Panc1 (cell line): ENCODE measurements at regions not wholly inside any gene's neighbourhood (a gene's known extent, or its start where the extent isn't known, plus 50 kb on each side); places are given as distances from the start of the nearest gene placed in this dataset.

Source experiments
- ATAC-seq: fragments of 200-7000 bp; cut with Tn5 transposase; 2 replicates; pipeline ENCODE4 v1.9.1; 2020; ENCODE audit warnings: mild to moderate bottlenecking, moderate library complexity
- BruUV-seq: library from RNA; stranded (reverse); fragments of 400-500 nt; replicated peaks from 2 replicates; lab custom pipeline; 2021; lab: Mats Ljungman, UMichigan
- CTCF ChIA-PET: fragments of 300-600 bp; sonication (Branson Sonifier 250); formaldehyde crosslinking; loops from one replicate; lab custom pipeline; 2022; ENCODE audit warnings: antibody characterized with exemption; lab: Charles Lee
- POLR2A ChIA-PET: fragments of 300-600 bp; sonication (Branson Sonifier 250); formaldehyde crosslinking; loops from one replicate; lab custom pipeline; 2022; ENCODE audit warnings: antibody characterized with exemption; lab: Charles Lee
- DNase-seq: peaks from one replicate; pipeline ENCODE4 v3.0.0-alpha.2; 2010; ENCODE audit warnings: low read depth, low spot score
- H3K27ac ChIP-seq: 2 replicates; pipeline ENCODE4 v1.5.1; 2011; ENCODE audit warnings: mild to moderate bottlenecking, low read length, inconsistent platforms
- H3K27me3 ChIP-seq: fragments of 200-500 bp; sonication (Bioruptor generic); 2 replicates; pipeline ENCODE4 v1.6.0; 2014; ENCODE audit warnings: low read length, inconsistent platforms; ENCODE audit not compliant: control insufficient read depth, insufficient read depth
- H3K36me3 ChIP-seq: fragments of 200-500 bp; sonication (Bioruptor generic); 2 replicates; pipeline ENCODE4 v1.5.1; 2014; ENCODE audit warnings: inconsistent platforms, mild to moderate bottlenecking, low read length, moderate library complexity; ENCODE audit not compliant: control insufficient read depth, insufficient read depth
- H3K4me1 ChIP-seq: 2 replicates; pipeline ENCODE4 v1.5.1; 2011; ENCODE audit warnings: inconsistent platforms, mild to moderate bottlenecking, low read length, moderate library complexity; ENCODE audit not compliant: control insufficient read depth, insufficient read depth
- H3K4me3 ChIP-seq, 2 experiments: 2 replicates each; pipeline ENCODE4 v1.5.1; 2011 to 2012; ENCODE audit warnings: low read depth in 2 of 2, low read length in 2 of 2, mild to moderate bottlenecking in 2 of 2, inconsistent platforms in 1 of 2, moderate library complexity in 1 of 2
- H3K9me3 ChIP-seq: fragments of 200-500 bp; sonication (Bioruptor generic); 2 replicates; pipeline ENCODE4 v1.5.1; 2014; ENCODE audit warnings: low read depth, mild to moderate bottlenecking, inconsistent platforms, low read length, moderate library complexity; ENCODE audit not compliant: control insufficient read depth, insufficient read depth
- POLR2AphosphoS5 ChIP-seq: IDR thresholded peaks from 2 replicates; pipeline ENCODE4 v1.6.1; 2012; ENCODE audit warnings: mild to moderate bottlenecking, low read depth, low read length, moderate library complexity
- SIN3A ChIP-seq: IDR thresholded peaks from 2 replicates; pipeline ENCODE4 v1.6.1; 2012; ENCODE audit warnings: low read depth, mild to moderate bottlenecking, low read length, moderate library complexity, borderline replicate concordance; ENCODE audit not compliant: insufficient read depth
- TCF7L2 ChIP-seq: IDR thresholded peaks from 2 replicates; pipeline ENCODE4 v1.6.1; 2011; ENCODE audit warnings: mild to moderate bottlenecking, low read depth, low read length, inconsistent platforms
- in situ Hi-C: cut with HindIII; loops from 2 replicates; pipeline ENCODE4 v1.10.0; 2016; ENCODE audit warnings: low sequenced_read_pairs, low pct_unique_long_range_greater_than_20kb
- intact Hi-C: fragments of 100-400 bp; cut with micrococcal nuclease; formaldehyde crosslinking; loops from one replicate; pipeline ENCODE4 v1.10.0; 2022; ENCODE audit not compliant: unreplicated experiment
- TF ChIP-seq, protein P1 (sequence below), 2 experiments: IDR thresholded peaks; 2 replicates each; pipeline ENCODE4 v1.6.1; 2011 to 2012; ENCODE audit warnings: low read depth in 2 of 2, control low read depth in 1 of 2, low read length in 1 of 2, mild to moderate bottlenecking in 1 of 2, moderate library complexity in 1 of 2; ENCODE audit not compliant: insufficient read depth in 1 of 2
- TF ChIP-seq, protein P2 (sequence below): fragments of 450-650 bp; IDR thresholded peaks from 2 replicates; pipeline ENCODE4 v1.5.1; 2017; ENCODE audit warnings: mild to moderate bottlenecking

DNA sequence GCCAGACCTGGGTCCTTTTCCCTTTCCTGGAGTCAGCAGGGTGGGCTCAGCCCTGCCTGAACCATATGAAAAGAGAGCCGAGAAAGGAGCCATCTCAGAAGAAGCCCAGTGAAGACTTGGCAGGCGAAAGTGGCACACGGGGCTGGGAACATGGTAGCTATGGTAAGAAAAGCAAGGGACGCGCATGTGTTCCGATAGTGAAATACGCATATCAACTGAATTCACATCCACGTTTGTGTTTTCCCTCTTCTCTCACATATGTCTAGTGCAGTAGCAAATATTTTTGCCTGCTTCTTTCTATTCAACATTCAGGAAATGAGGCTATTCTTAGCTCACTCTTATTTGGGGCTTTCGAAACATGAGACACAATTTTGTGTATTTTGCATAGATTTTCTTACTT lies 54.1 kb upstream of the PEG3 start:
- CTCF ChIA-PET: no interaction called here
- no peak overlapping the region for H3K4me3 ChIP-seq
- POLR2A ChIA-PET: no interaction called here
- in situ Hi-C loops (no loop called here), intact Hi-C loops (no loop called here)
- ATAC-seq (no peak), DNase-seq (no peak)
- no peaks in the 10 kb centered on the region for H3K36me3 ChIP-seq
- H3K27me3 ChIP-seq: no peaks in the 10 kb centered on the region
- H3K4me1 ChIP-seq: no peaks in the 10 kb centered on the region
- H3K9me3 ChIP-seq: no peaks in the 10 kb centered on the region
- no TSS peak for BruUV-seq
- TF ChIP-seq, protein P1, sequence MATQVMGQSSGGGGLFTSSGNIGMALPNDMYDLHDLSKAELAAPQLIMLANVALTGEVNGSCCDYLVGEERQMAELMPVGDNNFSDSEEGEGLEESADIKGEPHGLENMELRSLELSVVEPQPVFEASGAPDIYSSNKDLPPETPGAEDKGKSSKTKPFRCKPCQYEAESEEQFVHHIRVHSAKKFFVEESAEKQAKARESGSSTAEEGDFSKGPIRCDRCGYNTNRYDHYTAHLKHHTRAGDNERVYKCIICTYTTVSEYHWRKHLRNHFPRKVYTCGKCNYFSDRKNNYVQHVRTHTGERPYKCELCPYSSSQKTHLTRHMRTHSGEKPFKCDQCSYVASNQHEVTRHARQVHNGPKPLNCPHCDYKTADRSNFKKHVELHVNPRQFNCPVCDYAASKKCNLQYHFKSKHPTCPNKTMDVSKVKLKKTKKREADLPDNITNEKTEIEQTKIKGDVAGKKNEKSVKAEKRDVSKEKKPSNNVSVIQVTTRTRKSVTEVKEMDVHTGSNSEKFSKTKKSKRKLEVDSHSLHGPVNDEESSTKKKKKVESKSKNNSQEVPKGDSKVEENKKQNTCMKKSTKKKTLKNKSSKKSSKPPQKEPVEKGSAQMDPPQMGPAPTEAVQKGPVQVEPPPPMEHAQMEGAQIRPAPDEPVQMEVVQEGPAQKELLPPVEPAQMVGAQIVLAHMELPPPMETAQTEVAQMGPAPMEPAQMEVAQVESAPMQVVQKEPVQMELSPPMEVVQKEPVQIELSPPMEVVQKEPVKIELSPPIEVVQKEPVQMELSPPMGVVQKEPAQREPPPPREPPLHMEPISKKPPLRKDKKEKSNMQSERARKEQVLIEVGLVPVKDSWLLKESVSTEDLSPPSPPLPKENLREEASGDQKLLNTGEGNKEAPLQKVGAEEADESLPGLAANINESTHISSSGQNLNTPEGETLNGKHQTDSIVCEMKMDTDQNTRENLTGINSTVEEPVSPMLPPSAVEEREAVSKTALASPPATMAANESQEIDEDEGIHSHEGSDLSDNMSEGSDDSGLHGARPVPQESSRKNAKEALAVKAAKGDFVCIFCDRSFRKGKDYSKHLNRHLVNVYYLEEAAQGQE (IDR thresholded peaks at IDR 0.05; ENCODE audit: insufficient read depth in 1 of 2, low read depth in 2 of 2, low read length in 1 of 2): no peak
- no peak for TF ChIP-seq SIN3A
- no peak for TF ChIP-seq POLR2AphosphoS5
- TF ChIP-seq TCF7L2: no peak
- TF ChIP-seq, protein P2, sequence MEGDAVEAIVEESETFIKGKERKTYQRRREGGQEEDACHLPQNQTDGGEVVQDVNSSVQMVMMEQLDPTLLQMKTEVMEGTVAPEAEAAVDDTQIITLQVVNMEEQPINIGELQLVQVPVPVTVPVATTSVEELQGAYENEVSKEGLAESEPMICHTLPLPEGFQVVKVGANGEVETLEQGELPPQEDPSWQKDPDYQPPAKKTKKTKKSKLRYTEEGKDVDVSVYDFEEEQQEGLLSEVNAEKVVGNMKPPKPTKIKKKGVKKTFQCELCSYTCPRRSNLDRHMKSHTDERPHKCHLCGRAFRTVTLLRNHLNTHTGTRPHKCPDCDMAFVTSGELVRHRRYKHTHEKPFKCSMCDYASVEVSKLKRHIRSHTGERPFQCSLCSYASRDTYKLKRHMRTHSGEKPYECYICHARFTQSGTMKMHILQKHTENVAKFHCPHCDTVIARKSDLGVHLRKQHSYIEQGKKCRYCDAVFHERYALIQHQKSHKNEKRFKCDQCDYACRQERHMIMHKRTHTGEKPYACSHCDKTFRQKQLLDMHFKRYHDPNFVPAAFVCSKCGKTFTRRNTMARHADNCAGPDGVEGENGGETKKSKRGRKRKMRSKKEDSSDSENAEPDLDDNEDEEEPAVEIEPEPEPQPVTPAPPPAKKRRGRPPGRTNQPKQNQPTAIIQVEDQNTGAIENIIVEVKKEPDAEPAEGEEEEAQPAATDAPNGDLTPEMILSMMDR: no peak
- no peak overlapping the region for H3K27ac ChIP-seq

DNA sequence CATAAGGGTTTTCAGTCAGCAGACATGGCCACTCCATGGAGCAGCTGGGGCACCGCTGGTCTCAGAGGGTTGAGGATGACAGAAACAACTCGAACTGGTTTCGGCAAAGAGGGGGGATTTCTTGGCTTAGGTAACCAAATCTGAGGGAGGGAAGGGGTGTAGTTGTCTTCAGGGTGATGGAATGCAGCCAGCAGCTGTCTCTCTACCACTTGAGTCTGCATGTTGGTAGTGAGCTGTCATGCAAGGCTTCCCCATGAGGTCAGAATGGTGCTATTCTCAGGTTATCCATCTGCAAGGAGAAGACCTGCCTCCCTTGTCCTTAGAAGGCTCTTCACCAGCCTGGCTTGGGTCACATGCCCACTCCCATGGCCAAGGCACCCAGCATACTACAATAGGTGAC lies 55.6 kb upstream of the PEG3 start:
- Histone ChIP-seq H3K36me3 (no peaks in the 10 kb centered on the region), H3K27me3 (no peaks in the 10 kb centered on the region), H3K4me1 (no peaks in the 10 kb centered on the region), H3K4me3 (no peak overlapping the region), H3K9me3 (no peaks in the 10 kb centered on the region), H3K27ac (no peak overlapping the region)
- TF ChIP-seq, protein P2: no peak
- TF ChIP-seq TCF7L2 (no peak), POLR2AphosphoS5 (no peak), SIN3A (no peak)
- TF ChIP-seq, protein P1 (IDR thresholded peaks at IDR 0.05; ENCODE audit: insufficient read depth in 1 of 2, low read depth in 2 of 2, low read length in 1 of 2): no peak
- intact Hi-C loops: no loop called here
- in situ Hi-C loops: no loop called here
- no peak for DNase-seq
- ATAC-seq: no peak
- ChIA-PET POLR2A (no interaction called here), CTCF (no interaction called here)
- BruUV-seq: no TSS peak
